ENCODE measurements at regions not wholly inside any gene's neighbourhood (a gene's known extent, or its start where the extent isn't known, plus 50 kb on each side); places are given as distances from the start of the nearest gene placed in this dataset.
"Not testable (repeated sequence)": the region's sequence is repeated elsewhere in the genome, so short reads cannot be mapped to it uniquely, and the experiment has no call there.

GRCh38 chr12:58731096-58731495 is 189.2 kb downstream of the LRIG3 start:
- DNase-seq (ENCODE audit: low spot score), result no peak

GRCh38 chr12:58732894-58733293 is 187.4 kb downstream of the LRIG3 start:
- DNase-seq (ENCODE audit: low spot score), result no peak

GRCh38 chr12:58741226-58741625 is 179.1 kb downstream of the LRIG3 start:
- DNase-seq (ENCODE audit: low spot score), result no peak

- DNase-seq (ENCODE audit: low spot score), result no peak
These were observed 174.8 kb downstream of the LRIG3 start for GRCh38 chr12:58745348-58746125.

- DNase-seq (ENCODE audit: low spot score), result no peak
These were observed 172.8 kb downstream of the LRIG3 start for GRCh38 chr12:58747533-58747932.

- DNase-seq (ENCODE audit: low spot score), result no peak
These were observed 169.8 kb downstream of the LRIG3 start for GRCh38 chr12:58750484-58750883.

- DNase-seq (ENCODE audit: low spot score), result no peak
These were observed 162.9 kb downstream of the LRIG3 start for GRCh38 chr12:58757422-58757821.

- DNase-seq (ENCODE audit: low spot score), result not testable (repeated sequence)
These were observed 160.6 kb downstream of the LRIG3 start for GRCh38 chr12:58759745-58760144.

- DNase-seq (ENCODE audit: low spot score), result no peak
These were observed 159.0 kb downstream of the LRIG3 start for GRCh38 chr12:58761308-58761707.

GRCh38 chr12:58764100-58764953 is 156.0 kb downstream of the LRIG3 start:
- DNase-seq (ENCODE audit: low spot score), result no peak

- DNase-seq (ENCODE audit: low spot score), result no peak
These were observed 155.2 kb downstream of the LRIG3 start for GRCh38 chr12:58765076-58765475.

- DNase-seq (ENCODE audit: low spot score), result no peak
These were observed 154.4 kb downstream of the LRIG3 start for GRCh38 chr12:58765653-58766512.

- DNase-seq (ENCODE audit: low spot score), result no peak
These were observed 153.8 kb downstream of the LRIG3 start for GRCh38 chr12:58766513-58766870.

GRCh38 chr12:58767496-58767895 is 152.8 kb downstream of the LRIG3 start:
- no peak for DNase-seq (ENCODE audit: low spot score)

GRCh38 chr12:58773986-58774385 is 146.3 kb downstream of the LRIG3 start:
- no peak for DNase-seq (ENCODE audit: low spot score)

GRCh38 chr12:58774731-58775130 is 145.6 kb downstream of the LRIG3 start:
- DNase-seq (ENCODE audit: low spot score), result no peak

GRCh38 chr12:58775396-58775795 is 144.9 kb downstream of the LRIG3 start:
- DNase-seq (ENCODE audit: low spot score), result no peak

GRCh38 chr12:58776144-58776543 is 144.2 kb downstream of the LRIG3 start:
- no peak for DNase-seq (ENCODE audit: low spot score)

GRCh38 chr12:58777815-58778214 is 142.5 kb downstream of the LRIG3 start:
- no peak for DNase-seq (ENCODE audit: low spot score)

GRCh38 chr12:58781609-58782008 is 138.7 kb downstream of the LRIG3 start:
- DNase-seq (ENCODE audit: low spot score), result no peak

GRCh38 chr12:58787021-58787760 is 133.1 kb downstream of the LRIG3 start:
- DNase-seq (ENCODE audit: low spot score), result no peak

GRCh38 chr12:58794859-58795258 is 125.4 kb downstream of the LRIG3 start:
- no peak for DNase-seq (ENCODE audit: low spot score)

Data from putamen (tissue), 1 donor.